ENCODE measurements at regions not wholly inside any gene's neighbourhood (a gene's known extent, or its start where the extent isn't known, plus 50 kb on each side); places are given as distances from the start of the nearest gene placed in this dataset.

DNA sequence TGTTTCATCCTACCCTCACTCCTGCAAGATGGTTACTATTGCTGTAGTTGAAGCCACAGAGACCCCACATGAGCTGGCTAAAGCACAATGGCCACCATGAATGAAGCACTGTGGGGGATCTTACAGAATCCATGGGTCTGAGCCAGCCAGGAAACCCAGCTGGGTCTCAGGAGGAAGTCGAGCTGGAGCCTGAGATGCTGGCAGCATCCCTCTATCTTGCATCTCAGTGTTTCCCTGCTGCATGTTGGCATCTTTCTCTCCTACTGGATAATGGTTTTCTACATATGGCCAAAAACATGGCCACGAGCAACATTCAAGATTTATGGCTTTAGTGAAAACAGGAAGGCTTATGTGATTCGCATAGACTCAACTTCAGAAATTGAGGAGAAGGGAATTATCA, 219.3 kb upstream of the SNX19 start:
- Histone ChIP-seq H3K27ac (no peak overlapping the region), H3K27me3 (no peaks in the 10 kb centered on the region), H3K9me2 (replicated peaks; ENCODE audit: insufficient read depth) (no peaks in the 10 kb centered on the region), H3K36me3 (replicated peaks; ENCODE audit: insufficient read depth, low read depth) (no peaks in the 10 kb centered on the region), H3K9me3 (ENCODE audit: low read depth) (no peaks in the 10 kb centered on the region), H2AFZ (no peak overlapping the region), H3K4me3 (no peak overlapping the region), H3K79me2 (no peaks in the 10 kb centered on the region), H3K4me1 (ENCODE audit: insufficient read depth) (peaks cover 2% of the 10 kb centered on the region), H4K20me1 (ENCODE audit: insufficient read depth, poor library complexity, severe bottlenecking) (no peaks in the 10 kb centered on the region), H3K4me2 (no peak overlapping the region)
- DNase-seq (ENCODE audit: low spot score), result no peak
- no peak for TF ChIP-seq EZH2phosphoT487 (IDR thresholded peaks at IDR 0.05; ENCODE audit: low read depth, severe bottlenecking, unreplicated experiment)
- no peak for TF ChIP-seq EZH2 (IDR thresholded peaks at IDR 0.05; ENCODE audit: borderline replicate concordance)
- TF ChIP-seq, protein P1, sequence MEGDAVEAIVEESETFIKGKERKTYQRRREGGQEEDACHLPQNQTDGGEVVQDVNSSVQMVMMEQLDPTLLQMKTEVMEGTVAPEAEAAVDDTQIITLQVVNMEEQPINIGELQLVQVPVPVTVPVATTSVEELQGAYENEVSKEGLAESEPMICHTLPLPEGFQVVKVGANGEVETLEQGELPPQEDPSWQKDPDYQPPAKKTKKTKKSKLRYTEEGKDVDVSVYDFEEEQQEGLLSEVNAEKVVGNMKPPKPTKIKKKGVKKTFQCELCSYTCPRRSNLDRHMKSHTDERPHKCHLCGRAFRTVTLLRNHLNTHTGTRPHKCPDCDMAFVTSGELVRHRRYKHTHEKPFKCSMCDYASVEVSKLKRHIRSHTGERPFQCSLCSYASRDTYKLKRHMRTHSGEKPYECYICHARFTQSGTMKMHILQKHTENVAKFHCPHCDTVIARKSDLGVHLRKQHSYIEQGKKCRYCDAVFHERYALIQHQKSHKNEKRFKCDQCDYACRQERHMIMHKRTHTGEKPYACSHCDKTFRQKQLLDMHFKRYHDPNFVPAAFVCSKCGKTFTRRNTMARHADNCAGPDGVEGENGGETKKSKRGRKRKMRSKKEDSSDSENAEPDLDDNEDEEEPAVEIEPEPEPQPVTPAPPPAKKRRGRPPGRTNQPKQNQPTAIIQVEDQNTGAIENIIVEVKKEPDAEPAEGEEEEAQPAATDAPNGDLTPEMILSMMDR (IDR thresholded peaks at IDR 0.05; ENCODE audit: poor library complexity), result no peak
- 75% methylated on average over 3 of the region's 3 CpGs for WGBS (ENCODE audit: low lambda C conversion rate, missing lambda C conversion rate)

DNA sequence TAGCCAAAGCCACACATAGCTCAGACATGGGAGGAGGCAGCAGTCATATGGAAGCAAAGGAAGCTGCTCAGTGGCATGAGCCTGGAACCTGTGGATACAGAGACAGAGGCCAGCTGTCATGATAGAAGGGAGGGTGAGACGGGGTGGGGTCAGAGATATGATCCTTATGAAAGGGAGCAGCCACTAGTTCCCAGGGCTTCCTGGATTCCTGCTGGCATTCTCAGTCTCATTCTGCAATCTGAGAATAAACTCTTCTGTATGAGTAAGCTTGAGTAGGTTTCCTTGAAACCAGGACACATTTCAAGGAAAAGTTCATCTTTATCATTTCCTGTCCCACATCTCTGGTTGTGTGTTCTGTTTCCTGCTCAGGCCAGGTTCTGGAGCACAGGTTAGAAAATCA, 220.2 kb upstream of the SNX19 start:
- no peaks in the 10 kb centered on the region for H3K36me3 ChIP-seq (replicated peaks; ENCODE audit: insufficient read depth, low read depth)
- H3K27me3 ChIP-seq, result no peaks in the 10 kb centered on the region
- H4K20me1 ChIP-seq (ENCODE audit: insufficient read depth, poor library complexity, severe bottlenecking), result no peaks in the 10 kb centered on the region
- no peak overlapping the region for H2AFZ ChIP-seq
- H3K4me1 ChIP-seq (ENCODE audit: insufficient read depth), result peaks cover 2% of the 10 kb centered on the region
- TF ChIP-seq, protein P1 (IDR thresholded peaks at IDR 0.05; ENCODE audit: poor library complexity), result no peak
- TF ChIP-seq EZH2phosphoT487 (IDR thresholded peaks at IDR 0.05; ENCODE audit: low read depth, severe bottlenecking, unreplicated experiment) (no peak), EZH2 (IDR thresholded peaks at IDR 0.05; ENCODE audit: borderline replicate concordance) (no peak)
- no peak for DNase-seq (ENCODE audit: low spot score)
- no CpG with 5 or more reads among the region's 1 CpG for WGBS (ENCODE audit: low lambda C conversion rate, missing lambda C conversion rate)
- no peaks in the 10 kb centered on the region for H3K9me2 ChIP-seq (replicated peaks; ENCODE audit: insufficient read depth)
- H3K4me2 ChIP-seq, result no peak overlapping the region
- H3K27ac ChIP-seq, result no peak overlapping the region
- no peak overlapping the region for H3K4me3 ChIP-seq
- no peaks in the 10 kb centered on the region for H3K9me3 ChIP-seq (ENCODE audit: low read depth)
- no peaks in the 10 kb centered on the region for H3K79me2 ChIP-seq

DNA sequence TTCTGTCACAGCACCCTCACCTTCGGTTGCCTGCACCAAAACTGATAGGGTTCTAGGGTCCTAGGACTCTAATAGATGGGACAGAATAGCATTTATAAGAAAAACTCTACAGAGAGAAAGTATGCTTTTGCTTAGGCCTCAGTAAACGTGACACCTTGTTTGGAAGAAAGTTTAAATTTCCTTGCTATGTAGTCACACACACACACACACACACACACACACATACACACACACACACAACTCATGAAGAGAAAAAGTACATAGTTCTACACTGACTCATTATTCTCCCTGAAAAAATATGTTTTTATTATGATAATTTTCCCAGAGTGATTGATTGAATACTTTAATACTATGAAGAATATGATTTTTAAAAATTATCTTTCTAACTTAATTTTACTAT, 220.8 kb upstream of the SNX19 start:
- Histone ChIP-seq H3K4me3 (no peak overlapping the region), H3K4me1 (ENCODE audit: insufficient read depth) (peaks cover 2% of the 10 kb centered on the region), H3K79me2 (no peaks in the 10 kb centered on the region), H4K20me1 (ENCODE audit: insufficient read depth, poor library complexity, severe bottlenecking) (no peaks in the 10 kb centered on the region), H2AFZ (no peak overlapping the region), H3K27ac (no peak overlapping the region), H3K9me3 (ENCODE audit: low read depth) (no peaks in the 10 kb centered on the region), H3K4me2 (no peak overlapping the region), H3K27me3 (no peaks in the 10 kb centered on the region), H3K36me3 (replicated peaks; ENCODE audit: insufficient read depth, low read depth) (no peaks in the 10 kb centered on the region), H3K9me2 (replicated peaks; ENCODE audit: insufficient read depth) (no peaks in the 10 kb centered on the region)
- 91% methylated on average over 2 of the region's 2 CpGs for WGBS (ENCODE audit: low lambda C conversion rate, missing lambda C conversion rate)
- TF ChIP-seq EZH2phosphoT487 (IDR thresholded peaks at IDR 0.05; ENCODE audit: low read depth, severe bottlenecking, unreplicated experiment) (no peak), EZH2 (IDR thresholded peaks at IDR 0.05; ENCODE audit: borderline replicate concordance) (no peak)
- TF ChIP-seq, protein P1 (IDR thresholded peaks at IDR 0.05; ENCODE audit: poor library complexity), result no peak
- no peak for DNase-seq (ENCODE audit: low spot score)

DNA sequence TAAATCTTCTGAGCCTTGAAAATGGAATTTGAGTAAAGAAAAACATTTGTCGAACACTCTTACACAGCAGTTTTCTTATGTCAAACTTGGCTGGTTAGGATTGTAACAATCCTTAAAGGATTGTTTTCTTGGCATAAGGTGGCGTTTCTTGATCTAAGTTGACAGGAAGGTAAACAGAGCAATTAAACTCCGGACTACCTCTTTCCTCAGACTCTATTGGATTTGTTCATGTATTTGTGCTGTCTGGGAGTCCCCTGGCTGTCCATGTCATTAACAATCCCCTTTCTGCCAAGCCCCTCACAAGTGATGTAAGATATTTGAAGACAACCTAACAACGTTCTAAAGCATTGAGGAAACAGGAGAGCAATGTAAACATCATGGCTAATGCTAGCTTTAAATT, 222.5 kb upstream of the SNX19 start:
- peaks cover 2% of the 10 kb centered on the region for H3K4me1 ChIP-seq (ENCODE audit: insufficient read depth)
- H3K4me2 ChIP-seq, result no peak overlapping the region
- 30% methylated on average over 4 of the region's 4 CpGs for WGBS (ENCODE audit: low lambda C conversion rate, missing lambda C conversion rate)
- H3K4me3 ChIP-seq, result no peak overlapping the region
- H3K36me3 ChIP-seq (replicated peaks; ENCODE audit: insufficient read depth, low read depth), result no peaks in the 10 kb centered on the region
- no peaks in the 10 kb centered on the region for H3K9me3 ChIP-seq (ENCODE audit: low read depth)
- no peak for TF ChIP-seq EZH2 (IDR thresholded peaks at IDR 0.05; ENCODE audit: borderline replicate concordance)
- no peaks in the 10 kb centered on the region for H3K79me2 ChIP-seq
- no peak for DNase-seq (ENCODE audit: low spot score)
- no peaks in the 10 kb centered on the region for H3K27me3 ChIP-seq
- no peak overlapping the region for H2AFZ ChIP-seq
- no peaks in the 10 kb centered on the region for H4K20me1 ChIP-seq (ENCODE audit: insufficient read depth, poor library complexity, severe bottlenecking)
- no peaks in the 10 kb centered on the region for H3K9me2 ChIP-seq (replicated peaks; ENCODE audit: insufficient read depth)
- no peak overlapping the region for H3K27ac ChIP-seq

Data from hepatocyte (in vitro differentiated cells).